ENCODE measurements at regions not wholly inside any gene's neighbourhood (a gene's known extent, or its start where the extent isn't known, plus 50 kb on each side); places are given as distances from the start of the nearest gene placed in this dataset.

DNA sequence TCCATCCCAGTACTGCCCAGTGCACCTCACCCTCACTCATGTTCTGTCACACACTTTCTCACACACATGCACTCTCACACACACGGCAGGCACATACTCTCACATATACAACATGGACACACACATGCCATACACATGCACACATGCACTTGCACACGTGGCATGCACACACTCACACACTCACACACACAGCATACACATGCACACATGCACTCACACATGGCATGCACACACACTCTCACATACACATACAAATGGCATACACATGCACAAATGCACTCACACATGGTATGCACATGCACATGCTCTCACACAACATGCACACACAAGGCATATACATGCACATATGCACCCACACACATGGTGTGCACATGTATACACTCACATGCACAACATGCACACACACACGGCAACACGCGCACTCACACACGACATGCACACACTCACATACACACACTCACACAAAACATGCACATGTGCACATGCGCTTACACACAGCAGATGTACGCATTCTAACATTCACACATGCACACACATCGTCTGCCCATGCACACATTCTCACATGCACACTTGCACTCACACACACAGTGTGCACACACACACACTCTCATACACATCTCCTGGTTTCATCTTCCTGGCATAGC, 131.7 kb upstream of the THBS2 start:
- TF ChIP-seq CTCF (IDR thresholded peaks at IDR 0.05) (no peak), ZFX (IDR thresholded peaks at IDR 0.05; ENCODE audit: borderline replicate concordance) (no peak)

Measured in 22Rv1 (cell line).